TTC549 (cell line): ENCODE measurements at regions not wholly inside any gene's neighbourhood (a gene's known extent, or its start where the extent isn't known, plus 50 kb on each side); places are given as distances from the start of the nearest gene placed in this dataset.
"Not testable (repeated sequence)": the region's sequence is repeated elsewhere in the genome, so short reads cannot be mapped to it uniquely, and the experiment has no call there.

Experiments used
- FAIRE-seq: peaks from 2 replicates; lab custom pipeline; 2012; peaks lifted over from hg19 to GRCh38; lab: Jason Lieb, UNC

- FAIRE-seq = no peak
Observed at GRCh38 chr5:58013542-58014258, 446.2 kb downstream of the PLK2 start.

- no peak for FAIRE-seq
Observed at GRCh38 chr5:58012801-58013315, 447.0 kb downstream of the PLK2 start.

GRCh38 chr5:58012102-58012501, 447.8 kb downstream of the PLK2 start:
- FAIRE-seq = no peak

GRCh38 chr5:58011301-58011700, 448.6 kb downstream of the PLK2 start:
- FAIRE-seq = no peak

- FAIRE-seq = no peak
Observed at GRCh38 chr5:58009754-58010153, 450.1 kb downstream of the PLK2 start.

- no peak for FAIRE-seq
Observed at GRCh38 chr5:58002323-58002722, 457.6 kb downstream of the PLK2 start.

- FAIRE-seq = no peak
Observed at GRCh38 chr5:57993866-57994265, 466.0 kb downstream of the PLK2 start.

GRCh38 chr5:57989378-57989777, 470.5 kb downstream of the PLK2 start:
- FAIRE-seq = no peak

- no peak for FAIRE-seq
Observed at GRCh38 chr5:57988813-57989212, 471.1 kb downstream of the PLK2 start.

- FAIRE-seq = no peak
Observed at GRCh38 chr5:57987552-57987951, 472.3 kb downstream of the PLK2 start.

- no peak for FAIRE-seq
Observed at GRCh38 chr5:57986761-57987341, 473.0 kb downstream of the PLK2 start.

GRCh38 chr5:57983426-57983825, 476.5 kb downstream of the PLK2 start:
- no peak for FAIRE-seq

- FAIRE-seq = no peak
Observed at GRCh38 chr5:57979671-57980070, 480.2 kb downstream of the PLK2 start.

GRCh38 chr5:57976506-57976905, 483.4 kb downstream of the PLK2 start:
- FAIRE-seq = no peak

GRCh38 chr5:57972099-57972498, 487.8 kb downstream of the PLK2 start:
- FAIRE-seq = not testable (repeated sequence)

GRCh38 chr5:57960569-57960968, 478.0 kb upstream of the ACTBL2 start:
- no peak for FAIRE-seq

GRCh38 chr5:57956636-57957035, 474.0 kb upstream of the ACTBL2 start:
- FAIRE-seq = no peak

- FAIRE-seq = no peak
Observed at GRCh38 chr5:57955511-57955910, 472.9 kb upstream of the ACTBL2 start.

GRCh38 chr5:57953792-57954191, 471.2 kb upstream of the ACTBL2 start:
- FAIRE-seq = no peak

GRCh38 chr5:57950616-57951228, 468.1 kb upstream of the ACTBL2 start:
- FAIRE-seq = no peak

GRCh38 chr5:57948091-57948490, 465.5 kb upstream of the ACTBL2 start:
- no peak for FAIRE-seq

- FAIRE-seq = no peak
Observed at GRCh38 chr5:57947181-57947580, 464.6 kb upstream of the ACTBL2 start.

- FAIRE-seq = no peak
Observed at GRCh38 chr5:57940879-57941278, 458.3 kb upstream of the ACTBL2 start.

GRCh38 chr5:57940236-57940635, 457.6 kb upstream of the ACTBL2 start:
- FAIRE-seq = no peak
